ENCODE measurements at regions not wholly inside any gene's neighbourhood (a gene's known extent, or its start where the extent isn't known, plus 50 kb on each side); places are given as distances from the start of the nearest gene placed in this dataset.

GRCh38 chr6:87785229-87785862, 83.3 kb upstream of the AKIRIN2 start:
- DNase-seq (ENCODE audit: low read depth): no peak
- no peak overlapping the region for H3K4me3 ChIP-seq (ENCODE audit: low read depth, low read length)
- no peak for TF ChIP-seq CTCF (IDR thresholded peaks at IDR 0.05; ENCODE audit: insufficient read depth, low read depth, low read length)

- no peak for TF ChIP-seq CTCF (IDR thresholded peaks at IDR 0.05; ENCODE audit: insufficient read depth, low read depth, low read length)
- no peak overlapping the region for H3K4me3 ChIP-seq (ENCODE audit: low read depth, low read length)
- DNase-seq (ENCODE audit: low read depth): no peak
Observed at GRCh38 chr6:87784690-87785089, 82.7 kb upstream of the AKIRIN2 start.

DNA sequence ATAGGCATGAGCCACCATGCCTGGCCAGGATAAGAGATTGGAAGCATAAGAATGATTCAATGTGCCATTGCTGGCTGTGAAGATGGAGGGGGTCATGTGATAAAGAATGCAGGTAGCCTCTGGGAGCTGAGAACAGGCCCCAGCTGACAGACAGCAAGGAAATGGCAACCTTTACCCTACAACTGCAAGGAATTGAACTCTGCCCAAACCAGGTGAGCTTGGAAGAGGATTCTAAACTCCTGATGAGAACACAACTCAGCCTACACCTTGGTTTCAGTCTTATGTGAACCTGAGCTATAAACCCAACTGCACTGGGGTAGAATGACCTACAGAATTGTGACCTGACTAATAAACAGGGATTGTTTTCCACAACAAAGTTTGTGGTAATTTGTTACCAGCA, 82.0 kb upstream of the AKIRIN2 start:
- no peak overlapping the region for H3K4me3 ChIP-seq (ENCODE audit: low read depth, low read length)
- no peak for TF ChIP-seq CTCF (IDR thresholded peaks at IDR 0.05; ENCODE audit: insufficient read depth, low read depth, low read length)
- peak; percentile 6 for DNase-seq (ENCODE audit: low read depth)

DNA sequence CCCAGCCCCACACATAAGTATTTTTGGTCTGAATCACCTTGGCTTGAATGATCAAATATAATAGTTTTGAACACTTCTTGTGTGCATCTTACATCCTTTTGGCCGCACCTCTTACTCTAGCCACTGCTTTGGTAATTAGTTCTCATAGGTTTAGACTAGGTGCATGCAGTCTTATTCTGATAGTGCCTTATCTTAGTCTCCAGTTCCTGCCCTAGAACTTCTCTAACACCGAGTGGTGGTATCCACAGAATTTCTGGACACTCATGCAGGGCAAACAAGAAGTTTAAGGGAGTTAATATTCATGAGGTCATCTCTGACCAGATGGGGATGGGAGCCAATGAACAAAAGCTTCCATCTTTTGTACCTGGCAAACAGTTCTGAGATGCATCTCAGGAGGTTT, 77.5 kb upstream of the AKIRIN2 start:
- H3K4me3 ChIP-seq (ENCODE audit: low read depth, low read length): no peak overlapping the region
- TF ChIP-seq CTCF (IDR thresholded peaks at IDR 0.05; ENCODE audit: insufficient read depth, low read depth, low read length): no peak
- no peak for DNase-seq (ENCODE audit: low read depth)

GRCh38 chr6:87772597-87773530, 70.8 kb upstream of the AKIRIN2 start:
- DNase-seq (ENCODE audit: low read depth): peak; percentile 72
- no peak for TF ChIP-seq CTCF (IDR thresholded peaks at IDR 0.05; ENCODE audit: insufficient read depth, low read depth, low read length)

GRCh38 chr6:87767478-87767877, 65.4 kb upstream of the AKIRIN2 start:
- TF ChIP-seq CTCF (IDR thresholded peaks at IDR 0.05; ENCODE audit: insufficient read depth, low read depth, low read length): no peak
- no peak overlapping the region for H3K4me3 ChIP-seq (ENCODE audit: low read depth, low read length)
- no peak for DNase-seq (ENCODE audit: low read depth)

More at GRCh38 chr6:87772597-87773530, 70.8 kb upstream of the AKIRIN2 start:
- no peak overlapping the region for H3K4me3 ChIP-seq (ENCODE audit: low read depth, low read length)
